IMR-90 (cell line): ENCODE measurements at regions not wholly inside any gene's neighbourhood (a gene's known extent, or its start where the extent isn't known, plus 50 kb on each side); places are given as distances from the start of the nearest gene placed in this dataset.

ENCODE experiments used
- ATAC-seq: fragments of 200-7000 bp; cut with Tn5 transposase; 2 replicates; pipeline ENCODE4 v1.9.1; 2020; ENCODE audit warnings: low read depth, mild to moderate bottlenecking, moderate library complexity
- BruUV-seq: library from RNA; stranded (reverse); fragments of 400-500 nt; replicated peaks from 2 replicates; lab custom pipeline; 2021; lab: Mats Ljungman, UMichigan
- CTCF ChIA-PET: fragments of 300-600 bp; formaldehyde crosslinking; extraction: SDS; loops from one replicate; lab custom pipeline; 2021; ENCODE audit warnings: antibody characterized with exemption; lab: Yijun Ruan, JAX
- POLR2A ChIA-PET: fragments of 300-600 bp; sonication (Branson Sonifier 250); formaldehyde crosslinking; loops from one replicate; lab custom pipeline; 2022; ENCODE audit warnings: antibody characterized with exemption; ENCODE audit not compliant: unreplicated experiment; lab: Charles Lee
- DNase-seq: peaks from one replicate; pipeline ENCODE4 v3.0.0; 2013
- H2AFZ ChIP-seq: replicated peaks from 2 replicates; pipeline ENCODE3; 2013; ENCODE audit warnings: low read length, mild to moderate bottlenecking; ENCODE audit not compliant: poor library complexity
- H2AK5ac ChIP-seq: 2 replicates; pipeline ENCODE4 v1.6.1; 2013; ENCODE audit warnings: low read depth, low read length, inconsistent platforms
- H2AK9ac ChIP-seq: replicated peaks from 2 replicates; pipeline ENCODE3; 2013; ENCODE audit warnings: mild to moderate bottlenecking, low read depth, low read length, moderate library complexity; ENCODE audit not compliant: poor library complexity
- H2BK120ac ChIP-seq: 2 replicates; pipeline ENCODE4 v1.6.1; 2013; ENCODE audit warnings: low read depth, low read length, inconsistent platforms
- H2BK15ac ChIP-seq: 3 replicates; pipeline ENCODE4 v1.6.1; 2013; ENCODE audit warnings: low read depth, low read length, inconsistent platforms
- H2BK20ac ChIP-seq: 2 replicates; pipeline ENCODE4 v1.6.1; 2013; ENCODE audit warnings: low read depth, mild to moderate bottlenecking, inconsistent platforms, low read length, moderate library complexity
- H2BK5ac ChIP-seq: 2 replicates; pipeline ENCODE4 v1.6.1; 2013; ENCODE audit warnings: mild to moderate bottlenecking, low read depth, low read length, inconsistent platforms; ENCODE audit not compliant: poor library complexity, severe bottlenecking
- H3K14ac ChIP-seq: replicated peaks from 2 replicates; pipeline ENCODE4 v1.6.1; 2013; ENCODE audit warnings: low read depth, low read length, inconsistent platforms
- H3K18ac ChIP-seq: 2 replicates; pipeline ENCODE4 v1.6.1; 2013; ENCODE audit warnings: low read depth, low read length, control low read depth
- H3K23ac ChIP-seq: 2 replicates; pipeline ENCODE4 v1.6.1; 2013; ENCODE audit warnings: low read depth, low read length, inconsistent platforms
- H3K27ac ChIP-seq: 2 replicates; pipeline ENCODE4 v1.5.1; 2013; ENCODE audit warnings: mild to moderate bottlenecking, control low read depth, low read length; ENCODE audit not compliant: insufficient read depth
- H3K27me3 ChIP-seq: 2 replicates; pipeline ENCODE4 v1.6.1; 2013; ENCODE audit warnings: low read length; ENCODE audit not compliant: control insufficient read depth, insufficient read depth
- H3K36me3 ChIP-seq: 2 replicates; pipeline ENCODE4 v1.6.1; 2013; ENCODE audit warnings: low read length, mixed read lengths; ENCODE audit not compliant: control insufficient read depth, insufficient read depth
- H3K4ac ChIP-seq: 2 replicates; pipeline ENCODE4 v1.6.1; 2013; ENCODE audit warnings: low read depth, low read length, inconsistent platforms
- H3K4me1 ChIP-seq: 2 replicates; pipeline ENCODE4 v1.6.1; 2013; ENCODE audit warnings: low read length, mixed read lengths; ENCODE audit not compliant: control insufficient read depth, insufficient read depth
- H3K4me2 ChIP-seq: 2 replicates; pipeline ENCODE4 v1.6.1; 2013; ENCODE audit warnings: low read depth, mild to moderate bottlenecking, control low read depth, low read length, moderate library complexity
- H3K4me3 ChIP-seq: 2 replicates; pipeline ENCODE4 v1.5.1; 2013; ENCODE audit warnings: low read depth, mild to moderate bottlenecking, control low read depth, low read length, moderate library complexity; ENCODE audit not compliant: insufficient read depth
- H3K56ac ChIP-seq: 2 replicates; pipeline ENCODE4 v1.6.1; 2013; ENCODE audit warnings: low read length, inconsistent platforms; ENCODE audit not compliant: insufficient read depth; ENCODE audit errors: extremely low read depth
- H3K79me1 ChIP-seq, 2 experiments: 2 replicates each; pipeline ENCODE4 v1.6.1; 2013; ENCODE audit warnings: low read length in 2 of 2, inconsistent platforms in 1 of 2, low read depth in 1 of 2
- H3K9ac ChIP-seq: 2 replicates; pipeline ENCODE4 v1.6.1; 2013; ENCODE audit warnings: low read depth, low read length, control low read depth
- H3K9me1 ChIP-seq: 2 replicates; pipeline ENCODE4 v1.6.1; 2013; ENCODE audit warnings: low read length, inconsistent platforms; ENCODE audit not compliant: insufficient read depth
- H3K9me3 ChIP-seq: 2 replicates; pipeline ENCODE4 v1.6.1; 2013; ENCODE audit warnings: low read length; ENCODE audit not compliant: control insufficient read depth, insufficient read depth
- H4K20me1 ChIP-seq: 2 replicates; pipeline ENCODE4 v1.6.1; 2013; ENCODE audit warnings: low read length, inconsistent platforms; ENCODE audit not compliant: insufficient read depth
- H4K5ac ChIP-seq: 2 replicates; pipeline ENCODE4 v1.6.1; 2013; ENCODE audit warnings: mild to moderate bottlenecking, low read depth, low read length, control low read depth
- H4K8ac ChIP-seq, 2 experiments: 2 replicates each; pipeline ENCODE4 v1.6.1; 2013; ENCODE audit warnings: low read depth in 2 of 2, low read length in 2 of 2, control low read depth in 1 of 2, inconsistent platforms in 1 of 2
- H4K91ac ChIP-seq: 2 replicates; pipeline ENCODE4 v1.6.1; 2013; ENCODE audit warnings: low read depth, low read length, inconsistent platforms; ENCODE audit not compliant: insufficient read depth
- FOS ChIP-seq: fragments of 150-350 bp; IDR thresholded peaks from 2 replicates; pipeline ENCODE4 v1.6.1; 2016; ENCODE audit warnings: low read depth, low read length
- MAFK ChIP-seq: IDR thresholded peaks from 2 replicates; pipeline ENCODE4 v1.6.1; 2012; ENCODE audit warnings: low read depth, low read length, improper control_type of control experiment
- MAZ ChIP-seq: IDR thresholded peaks from 2 replicates; pipeline ENCODE4 v1.6.1; 2012; ENCODE audit warnings: low read depth, mild to moderate bottlenecking, low read length, improper control_type of control experiment, moderate library complexity, borderline replicate concordance
- MXI1 ChIP-seq: IDR thresholded peaks from 2 replicates; pipeline ENCODE4 v1.6.1; 2012; ENCODE audit warnings: low read depth, mild to moderate bottlenecking, low read length, moderate library complexity, borderline replicate concordance
- NFE2L2 ChIP-seq: fragments of 150-350 bp; IDR thresholded peaks from 2 replicates; pipeline ENCODE4 v1.6.1; 2016; ENCODE audit warnings: low read depth, mild to moderate bottlenecking, low read length
- POLR2A ChIP-seq: IDR thresholded peaks from 2 replicates; pipeline ENCODE4 v1.6.1; 2012; ENCODE audit warnings: mild to moderate bottlenecking, low read depth, low read length
- RCOR1 ChIP-seq: IDR thresholded peaks from 2 replicates; pipeline ENCODE4 v1.6.1; 2012; ENCODE audit warnings: mild to moderate bottlenecking, low read length, improper control_type of control experiment; ENCODE audit not compliant: insufficient replicate concordance
- WGBS, 2 experiments: methylation state at CpG; one replicate each; pipeline versions ENCODE4 v1.1.5 to v1.1.7; 2013; ENCODE audit warnings: missing lambda C conversion rate in 2 of 2; ENCODE audit not compliant: insufficient read length in 1 of 2; ENCODE audit errors: extremely low coverage in 2 of 2; 5-methylcytosine and 5-hydroxymethylcytosine counted together
- dilution Hi-C: fragments of 300-500 bp; cut with HindIII; formaldehyde crosslinking; loops from one replicate; pipeline ENCODE4 v1.14.3; 2018; ENCODE audit warnings: low sequenced_read_pairs; ENCODE audit not compliant: unreplicated experiment
- in situ Hi-C: fragments of 300-500 bp; cut with MboI; formaldehyde crosslinking; loops from 3 replicates; pipeline ENCODE4 v1.14.3; 2019; ENCODE audit warnings: low sequenced_read_pairs, inconsistent platforms, mixed read lengths
- intact Hi-C: fragments of 100-400 bp; cut with micrococcal nuclease; formaldehyde crosslinking; loops from 2 replicates; pipeline ENCODE4 v1.10.0; 2022
- TF ChIP-seq, protein P1 (sequence below): conservative IDR thresholded peaks from 2 replicates; pipeline ENCODE4 v1.5.1; 2012; ENCODE audit warnings: mild to moderate bottlenecking, low read depth, low read length, improper control_type of control experiment

DNA sequence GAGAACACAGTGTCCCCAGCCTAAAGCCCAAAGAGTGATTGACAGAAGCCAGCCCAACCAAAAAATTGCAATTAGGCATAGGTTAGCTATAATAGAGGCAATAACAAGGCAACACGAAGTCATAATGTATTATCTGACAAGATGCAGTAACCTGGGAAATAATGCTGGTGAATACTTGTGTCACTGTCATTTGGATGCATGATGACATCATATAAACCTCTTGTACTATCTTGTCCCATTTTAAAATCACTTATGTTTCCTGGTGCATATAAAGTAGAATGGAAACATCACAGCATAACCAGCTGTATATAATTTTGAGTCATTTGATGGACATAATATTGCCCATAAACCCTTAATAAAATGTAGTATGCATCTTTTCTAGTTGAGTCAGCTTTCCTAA lies 1138.3 kb upstream of the LRRTM3 start:
- H3K79me1 ChIP-seq = no peaks in the 10 kb centered on the region
- CTCF ChIA-PET = no interaction called here
- no peaks in the 10 kb centered on the region for H3K9me1 ChIP-seq
- H2BK15ac ChIP-seq = no peak overlapping the region
- no peak overlapping the region for H3K4me2 ChIP-seq
- no peak overlapping the region for H4K8ac ChIP-seq
- no peaks in the 10 kb centered on the region for H4K20me1 ChIP-seq
- no peak overlapping the region for H3K56ac ChIP-seq
- H3K23ac ChIP-seq = no peak overlapping the region
- in situ Hi-C loops = no loop called here
- POLR2A ChIA-PET = no interaction called here
- H2AK5ac ChIP-seq = no peak overlapping the region
- intact Hi-C loops = no loop called here
- H3K9ac ChIP-seq = no peak overlapping the region
- TF ChIP-seq RCOR1 (no peak), NFE2L2 (no peak), MAZ (no peak), MAFK (no peak), POLR2A (no peak), FOS (no peak), MXI1 (no peak)
- TF ChIP-seq, protein P1, sequence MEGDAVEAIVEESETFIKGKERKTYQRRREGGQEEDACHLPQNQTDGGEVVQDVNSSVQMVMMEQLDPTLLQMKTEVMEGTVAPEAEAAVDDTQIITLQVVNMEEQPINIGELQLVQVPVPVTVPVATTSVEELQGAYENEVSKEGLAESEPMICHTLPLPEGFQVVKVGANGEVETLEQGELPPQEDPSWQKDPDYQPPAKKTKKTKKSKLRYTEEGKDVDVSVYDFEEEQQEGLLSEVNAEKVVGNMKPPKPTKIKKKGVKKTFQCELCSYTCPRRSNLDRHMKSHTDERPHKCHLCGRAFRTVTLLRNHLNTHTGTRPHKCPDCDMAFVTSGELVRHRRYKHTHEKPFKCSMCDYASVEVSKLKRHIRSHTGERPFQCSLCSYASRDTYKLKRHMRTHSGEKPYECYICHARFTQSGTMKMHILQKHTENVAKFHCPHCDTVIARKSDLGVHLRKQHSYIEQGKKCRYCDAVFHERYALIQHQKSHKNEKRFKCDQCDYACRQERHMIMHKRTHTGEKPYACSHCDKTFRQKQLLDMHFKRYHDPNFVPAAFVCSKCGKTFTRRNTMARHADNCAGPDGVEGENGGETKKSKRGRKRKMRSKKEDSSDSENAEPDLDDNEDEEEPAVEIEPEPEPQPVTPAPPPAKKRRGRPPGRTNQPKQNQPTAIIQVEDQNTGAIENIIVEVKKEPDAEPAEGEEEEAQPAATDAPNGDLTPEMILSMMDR = no peak
- H3K4me1 ChIP-seq = no peaks in the 10 kb centered on the region
- H2BK5ac ChIP-seq = no peak overlapping the region
- no TSS peak for BruUV-seq
- dilution Hi-C loops = no loop called here
- no peaks in the 10 kb centered on the region for H3K27me3 ChIP-seq
- no peak overlapping the region for H2BK20ac ChIP-seq
- no peak overlapping the region for H3K18ac ChIP-seq
- no peak overlapping the region for H3K27ac ChIP-seq
- no peak overlapping the region for H2AFZ ChIP-seq
- DNase-seq = no peak
- no peak overlapping the region for H2BK120ac ChIP-seq
- H3K4me3 ChIP-seq = no peak overlapping the region
- H4K5ac ChIP-seq = no peak overlapping the region
- no peak overlapping the region for H3K14ac ChIP-seq
- H3K9me3 ChIP-seq = no peaks in the 10 kb centered on the region; the same call in 1 of the 2 replicates
- no peak overlapping the region for H4K91ac ChIP-seq
- no peaks in the 10 kb centered on the region for H3K36me3 ChIP-seq
- ATAC-seq = no peak
- H3K4ac ChIP-seq = no peak overlapping the region
- WGBS, 2 experiments = no CpG with 5 or more reads among the region's 1 CpG
- no peak overlapping the region for H2AK9ac ChIP-seq
